HG02623 (cell line): ENCODE measurements at regions not wholly inside any gene's neighbourhood (a gene's known extent, or its start where the extent isn't known, plus 50 kb on each side); places are given as distances from the start of the nearest gene placed in this dataset.

Source experiments
- ATAC-seq: cut with Tn5 transposase; IDR thresholded peaks from one replicate; pipeline ENCODE4 v1.9.1; 2021; ENCODE audit warnings: moderate library complexity; ENCODE audit not compliant: unreplicated experiment

DNA sequence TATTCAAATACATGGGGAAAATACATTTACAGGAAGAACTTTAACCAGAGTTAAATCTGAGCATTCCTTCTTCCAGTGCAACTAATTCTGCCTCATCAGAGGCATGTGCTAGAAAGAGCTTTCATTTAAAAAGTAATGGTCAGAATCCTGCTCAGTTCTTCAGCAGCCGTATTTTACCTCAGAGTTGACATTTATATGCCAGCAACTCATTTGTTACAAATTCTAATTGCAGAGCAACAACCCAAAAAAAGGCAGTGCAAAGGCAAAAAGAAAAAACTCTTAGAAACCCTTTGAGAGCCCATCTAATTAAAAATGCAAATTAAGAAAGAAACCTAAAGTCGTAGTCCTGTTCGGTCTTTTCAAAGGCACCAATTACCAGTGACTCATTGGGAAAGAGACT, 392.5 kb downstream of the PBX1 start:
- ATAC-seq: no peak

DNA sequence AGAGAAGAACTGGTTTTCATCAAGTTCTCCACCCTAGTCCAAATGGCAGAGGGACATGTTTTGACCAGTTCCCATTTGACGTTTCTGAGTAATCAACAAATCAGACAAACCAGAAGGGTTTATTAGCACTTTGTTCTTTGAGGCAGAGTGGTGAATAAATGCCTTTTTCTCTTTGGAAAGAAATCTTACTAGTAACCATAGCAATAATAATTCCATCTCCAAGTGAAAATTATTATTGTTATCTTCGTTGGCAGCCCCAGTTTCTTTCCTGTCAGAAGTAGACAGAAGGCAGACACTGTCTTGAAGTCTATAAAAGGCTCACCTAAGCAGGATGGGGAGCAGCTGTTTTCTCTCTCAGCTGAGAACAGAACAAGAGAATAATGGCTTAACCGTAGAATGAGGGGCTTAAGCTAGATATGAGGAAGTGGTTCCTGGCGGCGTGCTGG, 391.6 kb downstream of the PBX1 start:
- ATAC-seq: no peak

DNA sequence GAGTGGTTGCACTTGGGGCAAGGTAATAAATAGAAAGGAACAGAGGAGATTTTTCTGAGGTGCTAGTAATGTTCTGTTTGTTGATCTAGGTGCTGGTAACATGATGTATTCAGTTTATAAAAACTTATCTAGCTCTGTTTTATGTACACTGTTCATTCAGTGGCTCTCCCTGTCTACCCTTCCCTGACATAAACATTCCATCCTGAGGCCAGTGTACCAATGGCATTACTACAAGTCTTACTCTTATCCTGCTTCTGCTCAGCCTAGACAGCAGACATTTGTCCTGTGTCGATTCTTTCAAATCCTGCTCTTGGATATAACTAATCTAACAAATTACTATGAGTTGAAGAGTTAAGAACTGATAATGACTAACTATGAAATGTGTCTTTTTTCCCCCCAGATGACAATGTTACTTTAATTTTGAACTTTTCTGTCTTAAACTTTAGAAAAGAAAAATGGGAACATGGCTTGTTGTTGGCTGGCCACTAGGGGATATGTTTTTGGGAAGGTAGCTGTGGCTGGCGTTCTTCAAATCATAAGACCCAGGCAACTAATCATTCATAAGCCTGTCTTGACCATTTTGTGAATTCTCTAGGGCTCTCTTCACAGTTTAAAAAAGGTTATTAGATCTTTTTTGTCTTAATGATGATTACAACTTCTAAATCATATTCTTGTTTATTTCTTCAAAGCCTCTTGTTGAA, 390.9 kb downstream of the PBX1 start:
- ATAC-seq: no peak

DNA sequence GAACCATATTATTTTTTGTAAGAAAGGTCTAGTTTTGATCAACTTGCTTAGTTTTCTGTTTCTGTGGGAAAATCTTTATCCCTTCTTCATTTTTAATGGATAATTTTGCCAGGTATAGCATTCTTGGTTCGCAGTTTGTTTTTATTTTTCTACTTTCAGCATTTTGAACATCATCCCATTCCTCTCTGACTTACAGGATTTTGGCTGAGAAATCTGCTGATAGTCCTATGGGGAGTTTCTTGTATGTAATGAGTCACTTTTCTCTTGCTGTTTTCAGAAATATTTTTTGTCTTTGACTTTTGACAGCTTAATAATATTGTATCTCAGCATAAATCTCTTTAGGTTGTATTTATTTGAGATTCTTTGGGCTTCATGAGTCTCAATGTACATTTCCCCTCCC, 389.1 kb downstream of the PBX1 start:
- no peak for ATAC-seq

DNA sequence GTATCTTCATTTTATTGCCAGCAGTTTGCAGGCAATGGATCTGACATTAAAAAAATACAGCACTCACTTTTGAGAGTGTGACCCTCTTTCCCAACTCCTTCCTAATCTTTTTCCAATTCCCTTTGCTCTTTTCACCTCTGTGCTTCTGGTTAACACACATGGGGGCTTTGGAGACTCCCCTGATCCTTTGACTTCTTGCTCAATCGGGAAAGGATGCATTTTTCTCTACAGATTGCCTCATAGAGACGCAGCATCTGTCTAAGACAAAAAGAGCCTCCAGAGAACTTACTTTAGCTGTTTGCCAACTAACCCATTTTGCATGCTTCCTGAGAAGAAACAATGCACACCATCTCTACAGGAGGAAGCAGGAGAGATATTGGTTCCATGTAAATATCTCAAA, 378.3 kb downstream of the PBX1 start:
- no peak for ATAC-seq

DNA sequence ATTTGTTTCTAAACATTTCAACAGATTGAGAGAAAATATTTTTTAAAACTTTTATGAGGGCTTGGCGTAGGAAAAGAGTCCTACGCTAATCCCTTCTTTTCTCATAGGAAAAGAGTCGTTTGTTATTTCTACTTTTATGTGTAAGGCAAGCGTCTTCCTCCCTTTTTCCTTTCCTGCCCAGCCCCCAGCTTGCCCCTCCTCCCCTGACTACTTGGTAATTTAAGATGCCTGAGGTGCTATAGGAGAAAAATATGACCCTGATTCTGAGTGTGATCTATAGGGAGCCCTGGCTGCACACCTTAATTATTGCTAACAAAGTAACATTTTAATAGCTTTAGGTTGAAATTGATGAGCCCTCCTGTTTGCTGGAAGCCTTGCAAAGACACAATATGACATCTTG, 373.6 kb downstream of the PBX1 start:
- ATAC-seq: no peak

DNA sequence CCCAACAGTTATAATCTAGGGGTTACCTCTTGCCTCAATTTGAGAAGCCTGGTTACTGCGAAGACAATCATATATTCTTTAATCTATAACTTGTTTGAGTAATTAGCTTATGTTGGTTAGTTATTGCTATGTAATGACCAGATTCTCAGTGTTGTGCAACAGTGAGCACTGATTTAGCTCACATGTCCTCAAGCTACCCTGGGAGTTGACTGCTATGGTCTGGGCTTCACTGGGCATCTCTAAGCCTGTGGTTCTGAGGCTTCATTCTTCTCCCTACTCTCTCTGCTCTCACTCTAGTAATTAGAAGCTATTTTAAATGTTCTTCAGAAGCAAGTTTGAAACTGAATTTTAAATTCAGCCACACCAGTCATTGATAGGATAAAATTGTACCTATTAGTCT, 371.8 kb downstream of the PBX1 start:
- ATAC-seq: no peak

DNA sequence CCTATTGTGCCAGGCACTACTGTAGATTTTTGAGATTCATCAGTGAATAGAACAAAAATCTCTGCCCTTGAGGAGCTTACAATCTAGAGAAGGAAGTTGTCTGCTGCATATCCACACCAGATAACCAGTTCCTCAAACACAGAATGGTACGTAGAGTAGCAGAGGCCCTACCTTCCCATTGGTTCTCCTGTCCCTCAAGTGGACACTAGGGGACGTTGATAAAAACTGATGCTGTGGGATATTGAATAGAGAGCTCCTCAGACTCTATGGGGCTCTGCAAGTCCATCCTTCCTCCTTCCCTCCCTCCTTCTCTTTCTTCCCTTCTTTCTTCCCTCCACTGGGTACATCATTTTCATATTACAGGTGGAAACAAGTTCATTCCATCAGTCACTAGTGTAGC, 371.3 kb downstream of the PBX1 start:
- no peak for ATAC-seq

DNA sequence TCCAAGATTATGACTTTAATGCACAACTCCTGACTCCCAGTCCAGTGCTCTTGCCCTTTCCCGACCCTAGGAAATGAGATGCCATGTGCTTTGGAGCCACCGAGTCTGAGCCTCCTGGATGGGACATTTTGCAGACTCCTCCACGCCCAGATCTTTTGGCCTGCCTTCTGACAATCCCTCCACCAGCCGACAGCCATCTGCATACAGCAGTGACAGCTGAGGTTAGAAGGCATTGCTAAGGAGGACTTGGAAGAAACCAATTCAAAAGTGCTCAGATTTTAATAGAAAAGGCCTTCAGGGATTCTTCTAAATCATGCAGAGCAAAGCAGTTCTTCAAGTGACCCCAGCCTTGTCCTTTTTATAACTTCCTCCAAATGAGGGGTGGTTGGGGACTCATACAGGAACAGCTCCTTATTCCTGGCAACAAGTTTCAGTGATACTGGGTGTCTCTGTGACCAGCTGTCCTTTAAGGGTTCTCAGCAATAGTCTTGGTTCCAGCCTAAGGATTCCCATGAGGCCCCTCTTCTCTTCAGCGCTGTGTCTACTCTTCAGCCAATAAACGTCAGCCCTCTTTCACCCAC, 369.3 kb downstream of the PBX1 start:
- ATAC-seq: no peak

DNA sequence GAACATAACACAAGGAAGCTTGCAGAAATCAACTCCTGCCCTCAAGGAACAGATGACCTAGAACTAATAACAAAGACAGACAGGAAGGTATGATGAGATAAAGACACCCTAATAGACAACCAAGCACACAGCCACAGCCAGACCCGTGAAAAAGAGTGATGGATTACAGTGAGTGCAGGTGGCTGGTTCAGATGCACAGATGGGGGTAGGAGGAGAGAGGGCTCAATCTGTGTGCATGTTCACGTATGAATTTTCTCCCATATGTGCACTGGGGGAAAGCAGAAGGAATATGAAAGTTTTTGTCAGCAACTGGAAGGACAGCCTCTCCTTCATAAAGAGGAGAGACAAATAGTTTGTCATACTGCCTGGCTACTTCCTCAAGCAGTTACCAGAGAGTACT, 367.1 kb downstream of the PBX1 start:
- ATAC-seq: no peak

DNA sequence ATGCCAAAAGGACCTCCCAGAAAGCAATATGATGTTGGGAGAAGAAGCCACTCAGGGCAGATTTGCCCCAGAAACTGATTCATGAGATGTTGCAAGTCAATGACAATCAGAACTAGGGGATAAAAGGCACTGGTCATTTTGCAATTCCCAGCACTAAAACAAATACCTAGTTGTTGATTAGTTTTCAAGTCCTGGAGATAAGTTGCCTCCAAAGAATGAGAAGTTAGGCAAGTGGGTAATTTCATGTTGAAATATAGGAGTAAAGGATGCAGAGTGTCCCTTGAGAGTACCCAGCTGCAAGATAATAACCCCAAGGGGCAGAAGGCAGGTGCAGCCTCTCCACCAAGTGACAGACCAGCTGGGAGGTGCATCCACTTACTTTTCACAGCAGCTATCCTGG, 363.6 kb downstream of the PBX1 start:
- no peak for ATAC-seq

DNA sequence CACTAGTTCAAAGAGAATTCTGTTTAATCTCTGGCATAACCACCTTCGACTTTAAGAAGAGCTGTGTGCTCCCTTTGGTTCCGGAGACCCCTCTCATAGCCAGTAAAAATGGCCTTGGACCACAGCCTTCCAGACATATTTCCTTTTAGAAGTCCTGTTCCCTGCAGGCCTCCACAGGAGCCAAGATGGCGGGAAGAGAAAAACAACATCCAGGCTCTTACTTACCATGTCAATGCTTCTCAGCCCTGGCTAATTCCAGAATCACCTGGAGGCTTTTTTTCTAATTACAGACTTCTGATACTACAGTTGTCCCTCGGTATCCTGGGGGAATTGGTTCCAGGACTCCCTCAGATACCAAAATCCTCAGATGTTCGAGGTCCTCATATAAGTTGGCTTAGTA, 362.5 kb downstream of the PBX1 start:
- no peak for ATAC-seq

DNA sequence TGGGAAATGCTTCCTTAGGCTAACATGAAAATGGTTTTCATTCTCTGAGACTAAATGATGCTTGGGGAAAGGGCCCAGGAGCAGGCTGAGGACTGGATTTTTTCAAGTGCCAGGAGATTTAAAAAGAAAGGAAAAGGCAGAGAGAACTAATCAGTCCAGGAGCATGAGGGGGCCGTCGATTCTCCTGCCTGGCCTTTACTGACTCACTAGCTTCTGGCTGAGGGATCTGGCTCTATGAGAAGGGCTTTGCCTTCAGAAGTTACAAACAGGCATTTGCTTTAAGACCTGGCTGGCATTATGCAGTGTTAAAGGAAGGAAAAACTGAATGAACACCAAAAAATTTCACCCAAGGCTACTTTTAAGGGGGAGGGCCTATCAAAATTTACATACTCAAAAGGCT, 359.2 kb downstream of the PBX1 start:
- no peak for ATAC-seq

DNA sequence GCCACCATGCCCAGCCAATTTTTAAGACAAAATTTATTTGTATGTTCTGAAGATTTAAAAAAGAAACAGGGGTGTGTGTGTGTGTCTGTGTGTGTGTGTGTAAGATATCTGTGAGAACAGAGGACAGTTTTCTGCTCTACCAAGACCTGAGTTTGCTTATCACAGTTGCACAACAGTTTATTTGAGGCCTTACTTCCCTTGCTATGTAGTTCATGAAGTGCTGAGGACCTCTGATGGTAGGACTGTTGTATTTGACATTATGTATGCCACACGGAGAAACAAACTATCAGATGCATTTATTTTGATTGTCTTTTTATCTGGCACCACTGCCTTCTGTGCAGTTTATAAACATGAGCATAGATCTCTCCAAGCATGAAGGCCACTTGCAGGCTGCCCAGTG, 355.2 kb downstream of the PBX1 start:
- no peak for ATAC-seq

DNA sequence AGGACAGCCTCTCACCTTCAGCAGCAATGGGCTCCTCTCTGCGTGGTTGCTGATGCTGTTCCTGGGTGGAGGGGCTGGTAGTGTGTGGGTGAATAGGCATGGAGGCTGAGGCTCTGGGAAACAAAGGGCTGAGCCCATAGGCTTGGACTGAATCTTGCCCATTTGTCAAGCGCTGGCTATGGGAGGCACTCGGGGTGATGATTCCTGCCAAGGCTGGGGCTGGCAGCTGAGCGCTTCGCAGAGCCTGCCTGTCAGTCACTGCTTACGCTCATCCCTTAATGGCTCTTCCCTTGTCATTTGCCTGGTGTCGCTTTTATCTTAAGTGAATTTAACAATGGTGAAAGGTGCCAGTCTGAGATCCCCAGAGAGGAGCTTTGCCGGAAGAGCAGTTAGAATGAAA, 353.3 kb downstream of the PBX1 start:
- no peak for ATAC-seq

DNA sequence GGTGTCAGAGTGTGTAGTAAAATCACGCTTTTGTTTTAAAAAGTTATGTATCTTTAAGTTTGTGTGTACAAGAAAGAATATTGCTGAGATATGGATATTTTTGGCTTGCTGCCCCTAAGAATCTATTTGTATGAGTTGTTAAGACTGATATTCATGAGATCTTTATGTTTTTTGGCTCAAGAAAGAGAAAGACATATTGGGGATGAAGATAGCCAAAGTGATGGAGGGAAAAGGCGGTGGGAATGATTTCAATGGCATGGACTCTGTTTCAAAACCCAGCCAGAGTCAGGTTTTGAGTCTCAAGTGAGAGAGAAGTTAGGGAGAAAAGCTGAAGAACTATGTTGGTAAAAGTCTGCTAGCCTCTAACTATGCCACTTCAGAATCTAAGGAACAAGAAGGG, 351.7 kb downstream of the PBX1 start:
- ATAC-seq: no peak

DNA sequence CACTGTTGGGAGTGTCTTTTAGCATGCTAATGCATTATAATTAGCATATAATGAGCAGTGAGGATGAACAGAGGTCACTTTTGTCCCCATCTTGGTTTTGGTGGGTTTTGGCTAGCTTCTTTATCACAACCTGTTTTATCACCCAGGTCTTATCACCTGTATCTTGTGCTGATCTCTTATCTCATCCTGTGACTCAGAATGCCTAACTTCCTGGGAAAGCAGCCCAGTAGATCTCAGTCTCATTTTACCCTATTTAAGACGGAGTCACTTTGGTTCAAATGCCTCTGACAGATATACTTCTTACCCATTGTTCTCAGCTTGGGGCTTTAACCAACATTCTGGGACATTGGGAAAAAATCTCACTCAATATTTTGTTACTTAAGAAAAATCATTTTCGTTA, 348.7 kb downstream of the PBX1 start:
- ATAC-seq: no peak

DNA sequence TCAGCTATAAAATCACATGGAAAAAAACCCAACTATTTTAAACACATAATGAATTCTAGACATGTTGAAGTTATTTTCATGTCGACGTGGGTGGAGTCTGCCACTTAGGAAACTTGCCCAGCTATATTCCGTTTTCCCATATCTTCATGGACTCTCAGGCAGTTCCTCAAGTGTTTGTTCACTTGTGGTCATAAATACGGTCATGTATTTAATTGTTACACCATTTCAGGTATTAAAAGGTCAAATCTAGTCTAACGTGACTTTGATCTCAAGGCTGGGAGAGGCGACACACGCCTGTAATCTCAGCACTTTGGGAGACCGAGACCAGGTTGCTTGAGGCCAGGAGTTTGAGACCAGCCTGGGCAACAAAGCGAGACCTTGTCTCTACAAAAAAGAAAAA, 346.9 kb downstream of the PBX1 start:
- no peak for ATAC-seq

DNA sequence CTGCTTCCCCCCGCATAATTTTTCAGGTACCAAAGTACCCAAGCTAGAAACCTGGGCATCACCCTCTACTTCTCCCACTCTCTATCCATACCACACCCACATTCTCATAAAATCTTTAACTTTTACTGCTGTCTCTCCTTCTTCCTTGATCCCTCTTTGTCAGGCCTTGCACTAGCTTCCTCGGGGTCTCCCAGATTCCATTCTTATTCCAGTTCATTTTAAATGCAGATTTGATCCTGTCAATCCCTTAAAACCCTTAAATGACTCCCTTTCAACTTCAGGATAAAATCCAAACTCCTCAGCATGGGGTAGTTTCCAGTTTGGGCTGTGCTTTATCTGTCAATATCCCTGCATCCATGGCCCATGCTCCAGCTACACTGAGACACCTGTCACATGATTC, 343.5 kb downstream of the PBX1 start:
- ATAC-seq: no peak
